OCI-LY7 (cell line): ENCODE measurements at regions not wholly inside any gene's neighbourhood (a gene's known extent, or its start where the extent isn't known, plus 50 kb on each side); places are given as distances from the start of the nearest gene placed in this dataset.
"Not testable (repeated sequence)": the region's sequence is repeated elsewhere in the genome, so short reads cannot be mapped to it uniquely, and the experiment has no call there.

ENCODE experiments used
- BruUV-seq: library from RNA; stranded (reverse); fragments of 400-500 nt; replicated peaks from 2 replicates; lab custom pipeline; 2021; lab: Mats Ljungman, UMichigan
- CTCF ChIA-PET: fragments of 300-600 bp; sonication (Branson Sonifier 250); formaldehyde crosslinking; loops from one replicate; lab custom pipeline; 2022; ENCODE audit warnings: antibody characterized with exemption; ENCODE audit not compliant: unreplicated experiment; lab: Charles Lee
- POLR2A ChIA-PET: fragments of 300-600 bp; sonication (Branson Sonifier 250); formaldehyde crosslinking; loops from one replicate; lab custom pipeline; 2022; ENCODE audit warnings: antibody characterized with exemption; lab: Charles Lee
- DNase-seq: peaks from one replicate; pipeline ENCODE4 v3.0.0-alpha.2; 2015; ENCODE audit warnings: low spot score
- H2AFZ ChIP-seq: fragments of 200-600 bp; sonication (generic), shearing (Covaris generic); 2 replicates; pipeline ENCODE4 v1.6.1; 2014; ENCODE audit warnings: mild to moderate bottlenecking, antibody characterized with exemption, low read length, moderate library complexity
- H3K27ac ChIP-seq: fragments of 200-600 bp; sonication (generic); 2 replicates; pipeline ENCODE4 v1.5.1; 2014; ENCODE audit warnings: mixed run types, low read depth, mild to moderate bottlenecking, moderate library complexity, low read length, inconsistent platforms; ENCODE audit not compliant: poor library complexity, severe bottlenecking
- H3K36me3 ChIP-seq: fragments of 200-600 bp; sonication (generic); 2 replicates; pipeline ENCODE4 v1.6.1; 2014; ENCODE audit warnings: mild to moderate bottlenecking, antibody characterized with exemption, low read length, moderate library complexity, mixed read lengths; ENCODE audit not compliant: insufficient read depth
- H3K4me1 ChIP-seq: fragments of 200-600 bp; sonication (generic); 2 replicates; pipeline ENCODE4 v1.5.1; 2014; ENCODE audit warnings: mild to moderate bottlenecking, low read length; ENCODE audit not compliant: insufficient read depth, poor library complexity, severe bottlenecking
- H3K4me2 ChIP-seq: fragments of 200-600 bp; sonication (generic); 2 replicates; pipeline ENCODE4 v1.6.1; 2014; ENCODE audit warnings: mild to moderate bottlenecking, low read length
- H3K4me3 ChIP-seq: fragments of 200-600 bp; sonication (generic); 2 replicates; pipeline ENCODE4 v1.5.1; 2014; ENCODE audit warnings: mild to moderate bottlenecking, low read depth, low read length; ENCODE audit not compliant: poor library complexity, severe bottlenecking
- H3K79me2 ChIP-seq: fragments of 200-600 bp; sonication (generic); 2 replicates; pipeline ENCODE4 v1.6.1; 2016; ENCODE audit warnings: low read depth, mild to moderate bottlenecking, low read length, moderate library complexity, mixed read lengths; ENCODE audit not compliant: insufficient read depth
- H3K9me2 ChIP-seq: fragments of 200-600 bp; sonication (generic); 2 replicates; pipeline ENCODE4 v1.6.1; 2016; ENCODE audit warnings: mild to moderate bottlenecking, low read length, mixed read lengths; ENCODE audit not compliant: insufficient read depth
- H3K9me3 ChIP-seq: fragments of 200-600 bp; sonication (generic); 2 replicates; pipeline ENCODE4 v1.6.1; 2014; ENCODE audit warnings: mild to moderate bottlenecking, mixed run types, low read length, mixed read lengths
- H4K20me1 ChIP-seq: fragments of 200-600 bp; sonication (generic); 2 replicates; pipeline ENCODE4 v1.6.1; 2014; ENCODE audit warnings: mild to moderate bottlenecking, antibody characterized with exemption, low read length, moderate library complexity, mixed read lengths; ENCODE audit not compliant: insufficient read depth
- CTCF ChIP-seq: fragments of 200-600 bp; sonication (generic); conservative IDR thresholded peaks from 2 replicates; pipeline ENCODE4 v1.5.1; 2014; ENCODE audit warnings: mild to moderate bottlenecking, antibody characterized with exemption, low read length, moderate library complexity, mixed read lengths
- EZH2phosphoT487 ChIP-seq: fragments of 200-600 bp; sonication (generic); IDR thresholded peaks from 2 replicates; pipeline ENCODE4 v1.6.1; 2018; ENCODE audit warnings: low read depth, borderline replicate concordance, mild to moderate bottlenecking, mixed run types, antibody characterized with exemption, low read length, moderate library complexity, mixed read lengths
- intact Hi-C: fragments of 100-400 bp; cut with micrococcal nuclease; formaldehyde crosslinking; loops from one replicate; pipeline ENCODE4 v1.10.0; 2022; ENCODE audit not compliant: unreplicated experiment

GRCh38 chr6:137625808-137626207 lies 131.6 kb upstream of the OLIG3 start:
- no peaks in the 10 kb centered on the region for H3K36me3 ChIP-seq

GRCh38 chr6:137630666-137631065 lies 136.5 kb upstream of the OLIG3 start:
- Histone ChIP-seq H3K4me2 (no peak overlapping the region), H3K9me2 (no peaks in the 10 kb centered on the region), H4K20me1 (no peaks in the 10 kb centered on the region), H3K36me3 (no peaks in the 10 kb centered on the region), H3K79me2 (no peaks in the 10 kb centered on the region), H2AFZ (no peak overlapping the region), H3K4me3 (no peak overlapping the region), H3K9me3 (no peaks in the 10 kb centered on the region), H3K4me1 (peaks cover 17% of the 10 kb centered on the region), H3K27ac (no peak overlapping the region)
- intact Hi-C loops = no loop called here
- TF ChIP-seq CTCF = no peak
- ChIA-PET CTCF (interaction anchor here (0.6 kb wide), 1 partner anchor 529 kb away, joined by 3 read pairs; no protein-coding TSS in a partner anchor), POLR2A (interaction anchor here (0.6 to 1.9 kb wide), 6 partner anchors 10 to 281 kb away, joined by 3 to 4 read pairs (median 3); no protein-coding TSS in a partner anchor)
- BruUV-seq = no TSS peak
- DNase-seq = no peak

More at GRCh38 chr6:137625808-137626207, 131.6 kb upstream of the OLIG3 start:
- Histone ChIP-seq H3K4me2 (no peak overlapping the region), H3K9me3 (no peaks in the 10 kb centered on the region), H3K79me2 (no peaks in the 10 kb centered on the region), H2AFZ (no peak overlapping the region), H3K9me2 (no peaks in the 10 kb centered on the region), H3K4me1 (peaks cover 3% of the 10 kb centered on the region), H3K27ac (no peak overlapping the region), H3K4me3 (no peak overlapping the region), H4K20me1 (no peaks in the 10 kb centered on the region)
- TF ChIP-seq CTCF (peak; percentile 32; the same call in 1 of the 2 replicates), EZH2phosphoT487 (no peak)
- DNase-seq = no peak
- ChIA-PET CTCF (no interaction called here), POLR2A (interaction anchor here (0.5 to 2.1 kb wide), 4 partner anchors 8 to 647 kb away, joined by 3 to 7 read pairs (median 3); no protein-coding TSS in a partner anchor)
- intact Hi-C loops = no loop called here
- no TSS peak for BruUV-seq

- Histone ChIP-seq H3K9me2 (no peaks in the 10 kb centered on the region), H3K27ac (no peak overlapping the region), H3K9me3 (no peaks in the 10 kb centered on the region), H3K4me3 (no peak overlapping the region), H3K36me3 (no peaks in the 10 kb centered on the region), H2AFZ (no peak overlapping the region), H3K79me2 (no peaks in the 10 kb centered on the region), H3K4me2 (no peak overlapping the region), H4K20me1 (no peaks in the 10 kb centered on the region), H3K4me1 (peaks cover 17% of the 10 kb centered on the region)
- intact Hi-C loops = no loop called here
- ChIA-PET POLR2A (interaction anchor here (0.6 to 1.9 kb wide), 4 partner anchors 9 to 281 kb away, joined by 3 to 4 read pairs (median 3); no protein-coding TSS in a partner anchor), CTCF (interaction anchor here (0.6 kb wide), 1 partner anchor 530 kb away, joined by 3 read pairs; no protein-coding TSS in a partner anchor)
- no peak for TF ChIP-seq EZH2phosphoT487
- BruUV-seq = no TSS peak
- no peak for DNase-seq
Measured at GRCh38 chr6:137631323-137631722, 137.1 kb upstream of the OLIG3 start.

- H4K20me1 ChIP-seq, H3K4me3 ChIP-seq, H2AFZ ChIP-seq, H3K27ac ChIP-seq, CTCF ChIA-PET, H3K9me2 ChIP-seq, H3K9me3 ChIP-seq, intact Hi-C loops, H3K79me2 ChIP-seq, H3K36me3 ChIP-seq, BruUV-seq: not testable (repeated sequence)
- peak; percentile 28 for DNase-seq
- POLR2A ChIA-PET = interaction anchor here (0.6 to 0.7 kb wide), 2 partner anchors 15 to 96 kb away, joined by 3 read pairs; no protein-coding TSS in a partner anchor
- Histone ChIP-seq H3K4me2 (peak overlapping the region; percentile 21; the same call in 1 of the 2 replicates), H3K4me1 (peaks cover 20% of the 10 kb centered on the region)
Measured at GRCh38 chr6:137634177-137634576, 140.0 kb upstream of the OLIG3 start.
